ENCODE measurements at regions not wholly inside any gene's neighbourhood (a gene's known extent, or its start where the extent isn't known, plus 50 kb on each side); places are given as distances from the start of the nearest gene placed in this dataset.

- DNase-seq (ENCODE audit: low spot score) = no peak
Observed at GRCh38 chr5:74288448-74289108, 351.9 kb downstream of the ENC1 start.

DNA sequence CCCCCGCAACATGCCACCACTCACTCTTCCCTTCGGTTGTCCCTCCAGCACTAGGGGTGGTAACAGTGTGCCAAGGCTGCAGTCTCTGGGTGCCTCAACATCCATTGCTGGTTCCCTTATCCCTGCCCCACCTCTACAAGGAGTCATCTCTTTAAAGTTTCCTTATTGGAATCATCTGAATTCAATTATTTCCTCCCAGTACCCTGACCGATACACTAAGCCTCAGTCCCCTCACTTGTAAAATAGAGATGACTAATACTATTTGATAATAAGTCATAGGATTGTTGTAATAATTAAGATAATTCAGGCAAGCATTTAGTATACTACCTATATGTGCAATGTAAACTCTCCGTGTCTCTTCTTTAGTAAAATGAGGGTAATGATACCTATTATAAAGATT lies 352.5 kb downstream of the ENC1 start:
- DNase-seq (ENCODE audit: low spot score) = no peak

DNA sequence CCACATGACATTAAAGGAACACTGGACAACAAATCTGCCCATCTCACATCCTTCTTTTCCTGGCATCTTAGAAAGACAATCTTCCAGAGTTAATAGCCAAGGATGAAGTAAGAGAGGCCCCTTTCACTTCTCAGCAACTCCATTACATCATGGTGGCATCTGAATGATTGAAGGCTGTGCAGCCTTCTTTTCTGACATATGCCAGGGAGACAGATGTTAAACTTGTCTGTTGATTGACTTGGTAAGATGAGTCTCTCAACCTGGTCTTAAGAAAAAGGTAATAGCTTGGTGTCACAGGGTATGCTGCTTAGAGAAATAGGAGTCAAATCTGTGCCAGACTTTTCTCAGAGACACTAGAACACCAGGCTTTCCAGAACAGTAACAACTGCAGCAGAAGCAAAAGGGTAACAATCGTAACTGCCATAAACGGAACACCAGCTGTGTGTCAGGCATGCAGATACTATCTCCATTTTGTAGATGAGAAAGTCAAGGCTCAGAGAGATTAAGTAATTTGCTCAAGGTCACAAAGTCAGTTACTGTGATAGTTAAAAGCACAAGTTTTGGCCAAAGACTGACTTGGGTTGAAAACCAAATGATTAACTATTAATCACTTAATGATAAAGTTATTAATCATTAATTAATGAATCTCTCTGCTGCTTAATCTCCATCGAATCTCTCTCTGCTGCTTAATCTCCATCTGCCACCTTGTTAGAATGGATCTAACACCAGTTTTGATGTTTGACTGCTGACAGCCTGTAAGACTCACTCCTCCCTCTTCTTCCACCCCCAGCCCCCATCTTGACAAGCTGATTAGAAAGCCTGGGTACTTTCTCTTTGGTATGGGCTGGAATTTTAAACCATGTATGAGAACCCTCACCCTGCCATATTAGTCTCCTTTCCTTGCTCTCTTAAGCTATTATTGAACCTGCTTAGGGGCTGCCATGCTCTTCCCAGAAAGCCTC lies 353.5 kb downstream of the ENC1 start:
- DNase-seq (ENCODE audit: low spot score) = no peak

DNA sequence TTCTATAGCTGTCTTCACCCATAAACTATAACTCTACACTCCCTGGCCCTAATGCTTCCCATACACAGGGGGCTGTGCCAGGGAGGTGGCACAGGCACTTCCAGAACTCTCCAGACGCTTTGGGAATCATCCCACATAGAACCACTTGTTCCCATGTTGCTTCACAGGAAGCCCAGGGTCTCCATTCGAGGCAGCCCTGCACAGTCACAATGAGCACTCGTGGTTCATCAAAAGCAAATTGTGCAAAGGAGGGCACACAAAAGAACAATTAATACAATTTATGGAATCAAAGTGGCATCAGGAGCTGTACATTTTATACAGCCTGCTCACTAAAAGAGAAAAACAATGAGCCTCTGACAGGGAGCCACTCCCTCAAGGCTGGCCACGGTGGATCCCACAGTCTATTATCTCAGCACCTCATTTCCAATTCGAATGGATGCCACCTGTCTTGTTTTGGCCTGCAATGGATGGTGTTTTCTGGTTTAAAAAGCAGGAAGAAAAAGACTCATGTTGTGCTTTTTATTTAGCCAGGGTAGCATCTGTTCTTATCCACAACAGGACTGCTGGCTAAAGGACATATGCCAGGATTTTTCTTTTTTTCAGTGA lies 354.8 kb downstream of the ENC1 start:
- no peak for DNase-seq (ENCODE audit: low spot score)

- no peak for DNase-seq (ENCODE audit: low spot score)
Observed at GRCh38 chr5:74282490-74282889, 358.0 kb downstream of the ENC1 start.

- DNase-seq (ENCODE audit: low spot score) = no peak
Observed at GRCh38 chr5:74281166-74281565, 359.4 kb downstream of the ENC1 start.

DNA sequence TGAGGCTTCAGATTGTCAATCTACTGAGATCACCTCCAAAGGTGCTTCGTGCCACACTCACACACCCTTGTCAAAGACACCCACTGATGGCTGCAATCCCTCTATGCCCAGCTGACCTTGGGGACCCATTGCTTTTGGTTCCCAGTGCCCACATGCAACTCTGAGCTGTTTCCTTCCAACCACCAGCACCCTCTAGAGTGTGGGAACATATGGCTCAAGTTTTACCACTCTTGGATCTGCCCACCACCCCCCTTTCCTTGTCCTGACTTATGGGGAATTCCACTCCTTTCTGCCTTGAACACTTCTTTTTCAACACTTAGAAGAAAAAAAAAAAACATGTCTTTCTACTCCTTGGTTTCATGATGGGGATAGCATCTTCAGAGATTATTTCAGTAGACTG lies 360.2 kb downstream of the ENC1 start:
- no peak for DNase-seq (ENCODE audit: low spot score)

GRCh38 chr5:74279244-74279643 lies 361.3 kb downstream of the ENC1 start:
- DNase-seq (ENCODE audit: low spot score) = no peak

DNA sequence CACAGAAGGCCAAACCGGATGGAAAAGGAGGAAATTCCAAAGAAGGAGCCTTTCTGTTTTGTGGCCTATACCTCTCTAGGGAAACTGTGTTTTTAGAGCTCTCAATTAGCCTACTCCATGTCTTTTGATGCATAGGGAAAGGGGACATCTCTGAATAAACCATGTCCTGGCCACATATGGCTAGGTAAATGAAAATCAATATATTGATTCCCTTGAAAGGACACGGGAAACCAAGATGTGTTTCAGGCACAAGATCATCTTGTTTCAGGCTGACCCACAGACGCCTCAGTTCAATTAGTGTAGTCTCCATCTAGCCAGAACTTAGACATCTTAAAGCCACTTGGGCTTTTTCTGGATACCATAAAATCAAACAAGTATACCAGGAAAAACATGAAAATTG lies 363.1 kb downstream of the ENC1 start:
- no peak for DNase-seq (ENCODE audit: low spot score)

DNA sequence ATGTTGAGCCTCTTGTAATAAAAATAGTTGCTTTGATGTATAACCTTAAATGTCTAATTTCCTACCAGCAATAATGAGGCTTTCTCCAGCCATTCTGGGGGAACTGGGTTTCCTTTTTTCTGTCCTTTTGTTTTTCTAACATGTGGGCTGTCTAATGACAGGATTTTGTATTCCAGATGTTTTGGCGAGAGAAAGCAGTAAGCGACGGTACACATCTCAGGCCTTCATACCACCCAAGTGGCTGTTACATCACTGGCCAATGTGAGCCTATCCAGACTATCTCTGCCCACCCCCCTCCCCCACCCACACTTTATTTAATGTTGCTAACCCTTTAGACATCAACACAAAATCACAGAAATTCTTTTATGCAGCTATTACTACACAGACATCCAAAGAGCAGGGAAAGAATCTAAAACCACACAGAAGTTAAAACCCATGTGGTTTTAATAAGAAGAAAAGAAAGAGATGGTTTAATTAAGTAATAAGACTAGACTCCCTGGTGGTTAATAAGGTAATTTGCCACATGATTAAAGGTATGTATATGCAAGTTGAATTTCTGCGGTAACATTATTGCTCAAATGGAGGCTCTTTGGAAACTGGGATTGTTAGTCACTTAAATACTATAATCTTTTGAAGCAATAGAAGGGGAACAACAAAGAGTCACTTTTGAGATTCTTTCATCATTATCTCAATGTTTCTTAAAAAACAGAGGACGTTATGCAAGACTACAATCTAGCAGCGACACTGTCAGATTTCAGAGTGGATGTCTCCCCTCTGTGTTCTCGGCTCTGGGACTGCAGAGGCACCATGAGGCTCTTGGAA lies 365.1 kb downstream of the ENC1 start:
- peak; percentile 70 for DNase-seq (ENCODE audit: low spot score)

- DNase-seq (ENCODE audit: low spot score) = no peak
Observed at GRCh38 chr5:74274326-74274725, 366.2 kb downstream of the ENC1 start.

DNA sequence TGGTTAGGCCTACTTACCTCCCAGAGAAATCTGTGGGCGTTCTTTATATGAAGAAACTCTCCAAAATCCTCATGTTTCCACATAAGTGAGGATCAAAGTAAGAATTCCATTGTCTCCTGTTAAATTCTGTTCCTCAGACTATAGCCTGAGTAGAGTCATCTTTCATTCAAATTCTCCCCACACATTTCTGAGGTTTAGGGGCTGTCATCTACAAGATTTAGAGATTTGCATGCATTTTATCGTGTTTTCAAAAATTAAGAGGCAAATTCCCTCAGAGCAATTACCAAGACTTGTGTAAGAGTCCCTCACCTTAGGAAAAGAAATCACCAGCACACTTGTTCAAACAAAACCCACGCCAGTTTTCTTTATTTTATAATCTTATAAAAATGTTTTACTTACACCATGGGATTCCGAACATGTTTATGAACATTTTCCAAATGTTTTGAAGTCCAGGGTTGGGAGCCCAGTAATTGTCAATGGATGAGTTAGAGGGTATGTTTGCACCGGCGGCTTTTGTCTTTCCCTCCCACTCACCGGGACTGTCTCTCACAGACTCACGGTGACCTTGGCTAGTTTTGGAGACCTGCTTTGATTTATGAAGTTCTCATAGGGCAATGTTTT lies 367.6 kb downstream of the ENC1 start:
- DNase-seq (ENCODE audit: low spot score) = no peak

- peak; percentile 63 for DNase-seq (ENCODE audit: low spot score)
Observed at GRCh38 chr5:74272024-74272775, 368.3 kb downstream of the ENC1 start.

GRCh38 chr5:74268297-74268696 lies 372.2 kb downstream of the ENC1 start:
- DNase-seq (ENCODE audit: low spot score) = no peak

DNA sequence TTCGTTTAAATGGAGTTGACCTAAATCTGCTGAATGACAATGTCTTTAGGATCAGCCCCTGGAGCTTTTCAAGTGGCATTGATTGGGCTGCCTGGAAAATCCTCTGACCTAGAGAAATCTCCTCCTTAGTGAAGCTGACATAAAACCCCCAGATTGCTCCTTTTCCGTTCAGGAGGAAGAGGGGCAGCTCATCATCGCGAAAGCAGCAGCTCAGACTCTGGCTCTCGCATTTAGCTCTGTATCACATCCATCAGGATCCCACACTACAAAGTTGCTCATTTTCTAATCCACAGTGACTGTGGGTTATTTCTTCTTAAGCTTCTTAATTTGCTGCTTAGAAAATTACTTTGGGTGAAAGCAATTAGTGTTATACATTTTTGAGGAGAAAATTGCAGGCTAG lies 373.7 kb downstream of the ENC1 start:
- DNase-seq (ENCODE audit: low spot score) = no peak

GRCh38 chr5:74266132-74266531 lies 374.4 kb downstream of the ENC1 start:
- DNase-seq (ENCODE audit: low spot score) = no peak

- DNase-seq (ENCODE audit: low spot score) = no peak
Observed at GRCh38 chr5:74262544-74263207, 377.9 kb downstream of the ENC1 start.

- peak; percentile 22 for DNase-seq (ENCODE audit: low spot score)
Observed at GRCh38 chr5:74261866-74262265, 378.7 kb downstream of the ENC1 start.

DNA sequence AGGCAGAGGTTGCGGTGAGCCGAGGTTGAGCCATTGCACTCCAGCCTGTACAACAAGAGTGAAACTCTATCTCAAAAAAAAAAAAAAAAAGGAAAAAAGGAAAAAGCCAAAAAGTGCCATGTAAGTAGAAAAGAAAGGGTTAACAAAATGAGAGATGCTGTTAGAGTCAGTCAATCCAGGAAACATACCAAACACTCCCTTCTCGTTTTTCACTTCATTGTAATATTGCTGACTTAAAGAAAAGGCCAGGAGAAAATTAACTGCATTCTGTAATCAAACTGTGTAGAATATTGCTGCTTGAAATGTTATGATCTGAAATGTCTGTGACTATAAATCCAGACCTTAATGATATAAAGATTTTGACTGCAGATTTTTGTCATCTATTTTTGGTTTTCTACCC lies 379.1 kb downstream of the ENC1 start:
- no peak for DNase-seq (ENCODE audit: low spot score)

DNA sequence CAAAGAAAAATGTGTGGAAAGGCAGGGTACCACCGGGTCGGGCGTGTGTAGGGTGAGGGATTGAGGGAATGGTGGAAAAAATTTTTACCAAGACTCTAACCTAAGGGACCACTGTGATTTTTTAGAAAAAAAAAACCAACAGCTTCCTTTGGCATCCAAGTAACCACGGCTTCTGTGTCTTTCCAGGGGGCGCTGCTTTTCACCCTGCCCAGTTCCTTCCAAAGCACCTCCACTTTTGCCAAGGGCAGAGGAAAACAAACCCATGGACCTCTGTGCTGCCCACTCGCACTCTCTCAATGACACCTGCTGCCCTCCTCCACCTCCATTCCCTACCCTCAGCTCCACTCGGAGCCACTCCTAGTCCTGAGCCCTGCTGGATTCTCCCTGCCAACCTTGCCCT lies 381.0 kb downstream of the ENC1 start:
- no peak for DNase-seq (ENCODE audit: low spot score)
